ENCODE measurements at regions not wholly inside any gene's neighbourhood (a gene's known extent, or its start where the extent isn't known, plus 50 kb on each side); places are given as distances from the start of the nearest gene placed in this dataset.
A peak's percentile ranks its signal among the peaks of the same experiment; 100 is the strongest.

- TF ChIP-seq, protein P1, sequence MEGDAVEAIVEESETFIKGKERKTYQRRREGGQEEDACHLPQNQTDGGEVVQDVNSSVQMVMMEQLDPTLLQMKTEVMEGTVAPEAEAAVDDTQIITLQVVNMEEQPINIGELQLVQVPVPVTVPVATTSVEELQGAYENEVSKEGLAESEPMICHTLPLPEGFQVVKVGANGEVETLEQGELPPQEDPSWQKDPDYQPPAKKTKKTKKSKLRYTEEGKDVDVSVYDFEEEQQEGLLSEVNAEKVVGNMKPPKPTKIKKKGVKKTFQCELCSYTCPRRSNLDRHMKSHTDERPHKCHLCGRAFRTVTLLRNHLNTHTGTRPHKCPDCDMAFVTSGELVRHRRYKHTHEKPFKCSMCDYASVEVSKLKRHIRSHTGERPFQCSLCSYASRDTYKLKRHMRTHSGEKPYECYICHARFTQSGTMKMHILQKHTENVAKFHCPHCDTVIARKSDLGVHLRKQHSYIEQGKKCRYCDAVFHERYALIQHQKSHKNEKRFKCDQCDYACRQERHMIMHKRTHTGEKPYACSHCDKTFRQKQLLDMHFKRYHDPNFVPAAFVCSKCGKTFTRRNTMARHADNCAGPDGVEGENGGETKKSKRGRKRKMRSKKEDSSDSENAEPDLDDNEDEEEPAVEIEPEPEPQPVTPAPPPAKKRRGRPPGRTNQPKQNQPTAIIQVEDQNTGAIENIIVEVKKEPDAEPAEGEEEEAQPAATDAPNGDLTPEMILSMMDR (conservative IDR thresholded peaks at IDR 0.05; ENCODE audit: low read length) = peak; percentile 91
- DNase-seq (ENCODE audit: low read depth) = peak; percentile 85
- no peak overlapping the region for H3K4me3 ChIP-seq (ENCODE audit: low read length)
Measured at GRCh38 chr18:60549338-60549960, 176.9 kb upstream of the MC4R start.

DNA sequence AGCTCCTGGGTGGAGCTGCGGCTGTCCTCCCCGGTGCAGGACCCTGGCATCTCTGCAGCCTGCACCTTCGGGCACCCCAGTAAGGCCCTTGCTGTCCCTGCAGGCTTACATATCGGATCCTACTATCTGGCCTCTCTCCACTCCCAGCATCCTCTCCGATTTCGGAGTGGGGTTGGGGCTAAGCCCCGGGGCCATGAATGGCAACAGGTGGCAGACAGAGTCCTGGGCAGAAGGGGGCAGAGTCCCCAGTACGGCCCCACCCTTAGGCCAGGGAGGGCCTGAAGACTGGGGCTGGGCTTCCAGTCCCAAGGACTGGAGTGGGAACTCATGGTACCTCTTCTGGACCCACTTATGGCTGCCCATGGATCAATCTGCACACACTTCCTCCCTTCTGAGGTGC lies 180.4 kb upstream of the MC4R start:
- no peak for DNase-seq (ENCODE audit: low read depth)

DNA sequence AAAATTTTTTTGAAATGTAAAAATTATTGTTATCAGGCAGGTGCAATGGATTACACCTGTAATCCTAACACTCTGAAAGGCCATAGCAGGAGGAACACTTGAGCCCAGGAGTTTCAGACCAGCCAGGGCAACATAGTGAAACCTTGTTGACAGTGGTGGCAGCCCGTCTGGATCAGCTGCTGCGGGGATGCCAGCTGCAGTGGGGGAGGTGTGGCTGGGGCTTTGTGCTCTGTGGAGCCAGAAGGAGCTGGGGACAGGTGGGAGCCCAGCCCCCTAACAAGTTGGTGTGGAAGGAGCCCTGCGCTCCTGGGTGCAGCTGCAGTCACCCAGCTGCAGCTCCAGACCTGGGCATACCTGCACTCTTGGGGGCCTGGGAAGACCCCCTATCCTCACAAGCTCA lies 182.4 kb upstream of the MC4R start:
- DNase-seq (ENCODE audit: low read depth) = no peak
- H3K4me3 ChIP-seq (ENCODE audit: low read length) = no peak overlapping the region
- TF ChIP-seq, protein P1 (conservative IDR thresholded peaks at IDR 0.05; ENCODE audit: low read length) = no peak

More for the DNA sequence above, 180.4 kb upstream of the MC4R start:
- H3K4me3 ChIP-seq (ENCODE audit: low read length) = no peak overlapping the region
- TF ChIP-seq, protein P1 (conservative IDR thresholded peaks at IDR 0.05; ENCODE audit: low read length) = no peak

DNA sequence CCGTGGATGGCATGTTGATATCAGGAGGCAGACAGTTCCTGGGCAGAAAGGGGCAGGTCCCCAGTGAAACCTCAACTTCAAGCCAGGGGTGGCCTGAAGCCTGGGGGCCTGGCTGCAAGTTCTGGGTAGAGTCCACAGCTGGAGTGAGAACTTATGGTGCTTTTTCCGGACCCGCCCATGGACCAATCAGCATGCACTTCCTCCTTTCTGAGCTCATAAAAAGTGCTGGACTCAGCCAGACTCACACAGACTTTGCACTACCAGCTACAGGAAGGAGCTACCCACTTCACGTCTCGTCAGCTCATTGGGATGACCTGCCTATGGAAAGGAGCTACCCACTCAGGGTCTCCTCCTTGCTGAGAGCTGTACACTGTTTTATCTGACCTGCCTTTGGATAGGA lies 183.1 kb upstream of the MC4R start:
- TF ChIP-seq, protein P1 (conservative IDR thresholded peaks at IDR 0.05; ENCODE audit: low read length) = no peak
- H3K4me3 ChIP-seq (ENCODE audit: low read length) = no peak overlapping the region
- no peak for DNase-seq (ENCODE audit: low read depth)

DNA sequence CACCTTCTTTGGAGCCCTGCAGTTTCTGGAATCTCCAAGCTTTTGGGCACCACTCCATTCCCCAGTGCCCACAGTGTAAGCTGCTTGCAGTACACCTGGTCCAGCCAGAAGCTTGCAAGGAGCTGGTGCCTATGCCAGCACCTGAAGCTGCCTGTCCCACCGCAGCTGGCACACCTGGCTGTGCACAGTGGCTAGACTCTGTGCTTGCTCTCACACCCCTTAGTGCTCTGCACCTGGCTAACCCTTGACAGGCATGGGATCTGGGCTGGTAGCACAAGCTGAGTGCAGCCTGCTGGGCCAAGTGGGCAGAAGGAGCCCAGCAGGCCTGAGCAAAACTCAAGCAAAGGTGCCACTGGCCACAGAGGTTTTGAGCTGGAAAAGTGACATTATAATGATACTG lies 183.8 kb upstream of the MC4R start:
- TF ChIP-seq, protein P1 (conservative IDR thresholded peaks at IDR 0.05; ENCODE audit: low read length) = no peak
- no peak for DNase-seq (ENCODE audit: low read depth)

GRCh38 chr18:60560071-60560470 lies 187.5 kb upstream of the MC4R start:
- DNase-seq (ENCODE audit: low read depth) = no peak
- no peak overlapping the region for H3K4me3 ChIP-seq (ENCODE audit: low read length)
- TF ChIP-seq, protein P1 (conservative IDR thresholded peaks at IDR 0.05; ENCODE audit: low read length) = no peak

More for the DNA sequence above, 183.8 kb upstream of the MC4R start:
- no peak overlapping the region for H3K4me3 ChIP-seq (ENCODE audit: low read length)

DNA sequence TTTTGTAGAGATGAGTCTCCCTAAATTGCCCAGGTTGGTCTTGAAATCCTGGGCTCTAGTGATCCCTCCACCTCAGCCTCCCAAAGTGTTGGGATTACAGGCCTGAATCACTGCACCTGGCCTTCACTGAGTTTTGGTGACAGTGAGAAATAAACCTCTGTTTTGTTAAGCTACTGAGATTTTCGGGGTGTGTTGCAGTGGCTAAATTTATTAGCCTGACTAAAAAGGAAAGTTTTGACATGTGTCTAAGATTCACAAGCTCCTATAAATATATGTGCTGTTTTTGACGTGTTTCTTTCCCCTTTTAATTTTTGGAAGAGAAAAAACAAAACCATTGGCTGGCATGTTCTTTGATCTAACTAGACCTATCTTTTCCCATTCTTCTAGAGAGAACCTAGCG lies 190.5 kb upstream of the MC4R start:
- TF ChIP-seq, protein P1 (conservative IDR thresholded peaks at IDR 0.05; ENCODE audit: low read length) = no peak
- H3K4me3 ChIP-seq (ENCODE audit: low read length) = no peak overlapping the region
- DNase-seq (ENCODE audit: low read depth) = no peak
